ENCODE measurements at regions not wholly inside any gene's neighbourhood (a gene's known extent, or its start where the extent isn't known, plus 50 kb on each side); places are given as distances from the start of the nearest gene placed in this dataset.

- Histone ChIP-seq H3K4me1 (ENCODE audit: control insufficient read depth, insufficient read depth, low read length) (no peaks in the 10 kb centered on the region), H3K9ac (ENCODE audit: low read depth, low read length) (no peak overlapping the region), H3K4me2 (ENCODE audit: low read length) (no peak overlapping the region), H3K27me3 (ENCODE audit: control insufficient read depth, insufficient read depth, low read length) (no peaks in the 10 kb centered on the region), H3K9me3 (replicated peaks; ENCODE audit: low read length) (no peaks in the 10 kb centered on the region), H3K36me3 (ENCODE audit: insufficient read depth, low read length) (no peaks in the 10 kb centered on the region), H3K4me3 (ENCODE audit: low read length) (no peak overlapping the region)
Observed at GRCh38 chr2:208819190-208819589, 412.6 kb downstream of the PTH2R start.

DNA sequence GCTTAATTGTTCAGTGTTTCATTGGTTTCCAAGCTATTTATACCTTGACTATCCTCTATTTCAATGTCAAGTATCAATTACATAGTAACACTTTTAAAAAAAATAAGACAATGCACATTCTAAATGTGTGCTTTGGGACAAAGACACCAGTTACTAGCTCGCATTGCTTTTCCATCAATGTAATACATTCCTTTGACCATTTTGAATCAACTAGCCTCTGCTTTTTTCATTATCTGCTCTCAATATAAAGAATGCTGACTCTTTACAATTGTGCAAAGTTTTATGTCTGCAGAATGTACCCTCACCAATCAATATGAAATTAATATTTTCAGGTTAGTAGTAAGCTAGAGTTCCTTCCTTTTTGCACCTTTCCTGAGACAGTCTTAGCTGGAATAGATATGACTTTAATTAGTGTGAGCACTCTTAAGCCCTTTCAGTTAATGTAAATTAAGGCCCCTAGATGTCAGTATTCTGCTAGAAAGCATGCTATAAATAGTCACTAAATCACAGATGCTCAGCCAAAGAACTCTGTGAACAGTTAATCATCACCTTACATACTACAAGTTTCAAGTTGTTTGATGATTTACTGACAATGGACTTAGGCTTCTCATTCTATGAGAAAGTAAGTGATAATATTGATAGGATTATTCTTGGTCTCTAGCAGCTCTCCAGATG lies 413.6 kb downstream of the PTH2R start:
- no peaks in the 10 kb centered on the region for H3K27me3 ChIP-seq (ENCODE audit: control insufficient read depth, insufficient read depth, low read length)
- H3K4me2 ChIP-seq (ENCODE audit: low read length): no peak overlapping the region
- H3K36me3 ChIP-seq (ENCODE audit: insufficient read depth, low read length): no peaks in the 10 kb centered on the region
- no peak overlapping the region for H3K9ac ChIP-seq (ENCODE audit: low read depth, low read length)
- H3K9me3 ChIP-seq (replicated peaks; ENCODE audit: low read length): no peaks in the 10 kb centered on the region
- H3K4me1 ChIP-seq (ENCODE audit: control insufficient read depth, insufficient read depth, low read length): no peaks in the 10 kb centered on the region
- no peak overlapping the region for H3K4me3 ChIP-seq (ENCODE audit: low read length)

DNA sequence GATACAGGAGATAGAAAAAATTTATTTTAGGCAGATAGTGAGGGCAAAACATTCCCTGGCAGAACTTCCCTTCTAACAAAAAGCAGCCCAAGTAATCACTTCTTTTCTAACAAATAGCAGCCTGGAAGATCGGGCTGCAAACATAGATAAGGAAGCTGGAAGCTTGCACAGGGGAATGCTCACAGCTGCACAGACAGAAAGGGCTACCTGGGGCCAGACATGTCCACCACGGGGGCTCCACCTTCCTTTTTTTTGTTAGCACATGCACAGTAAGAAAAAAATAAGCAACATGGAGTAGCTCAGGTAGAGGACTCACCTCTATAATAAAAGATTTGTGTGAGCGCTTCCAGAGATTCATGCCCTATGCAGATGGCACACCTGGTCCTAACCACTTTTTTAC lies 420.5 kb downstream of the PTH2R start:
- H3K9ac ChIP-seq (ENCODE audit: low read depth, low read length): no peak overlapping the region
- H3K9me3 ChIP-seq (replicated peaks; ENCODE audit: low read length): no peaks in the 10 kb centered on the region
- no peak overlapping the region for H3K4me3 ChIP-seq (ENCODE audit: low read length)
- H3K36me3 ChIP-seq (ENCODE audit: insufficient read depth, low read length): no peaks in the 10 kb centered on the region
- H3K4me2 ChIP-seq (ENCODE audit: low read length): no peak overlapping the region
- no peaks in the 10 kb centered on the region for H3K27me3 ChIP-seq (ENCODE audit: control insufficient read depth, insufficient read depth, low read length)
- no peaks in the 10 kb centered on the region for H3K4me1 ChIP-seq (ENCODE audit: control insufficient read depth, insufficient read depth, low read length)

- Histone ChIP-seq H3K4me3 (ENCODE audit: low read length) (no peak overlapping the region), H3K9ac (ENCODE audit: low read depth, low read length) (no peak overlapping the region), H3K4me1 (ENCODE audit: control insufficient read depth, insufficient read depth, low read length) (no peaks in the 10 kb centered on the region), H3K36me3 (ENCODE audit: insufficient read depth, low read length) (no peaks in the 10 kb centered on the region), H3K4me2 (ENCODE audit: low read length) (no peak overlapping the region), H3K9me3 (replicated peaks; ENCODE audit: low read length) (no peaks in the 10 kb centered on the region), H3K27me3 (ENCODE audit: control insufficient read depth, insufficient read depth, low read length) (no peaks in the 10 kb centered on the region)
Observed at GRCh38 chr2:208827549-208828221, 421.1 kb downstream of the PTH2R start.

DNA sequence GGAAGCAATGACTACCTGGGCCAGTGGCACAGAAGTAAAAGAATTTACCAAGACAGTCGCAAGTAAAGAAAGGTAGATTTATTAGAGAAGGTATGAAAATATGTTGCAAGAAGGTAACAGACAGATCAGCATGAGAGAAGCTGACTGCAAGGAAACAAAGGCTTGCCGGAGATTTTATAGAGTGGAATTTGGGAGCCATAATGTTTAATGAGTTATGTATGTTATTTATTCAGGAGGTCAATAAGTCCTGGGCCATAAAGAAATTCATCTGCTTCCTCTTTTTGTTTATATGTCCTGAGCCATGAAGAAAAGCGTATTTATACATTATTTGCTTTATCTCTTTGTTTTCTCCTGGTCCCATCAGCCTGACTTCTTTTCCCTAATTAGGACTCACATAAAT lies 423.6 kb downstream of the PTH2R start:
- H3K36me3 ChIP-seq (ENCODE audit: insufficient read depth, low read length): no peaks in the 10 kb centered on the region
- H3K4me1 ChIP-seq (ENCODE audit: control insufficient read depth, insufficient read depth, low read length): no peaks in the 10 kb centered on the region
- no peaks in the 10 kb centered on the region for H3K27me3 ChIP-seq (ENCODE audit: control insufficient read depth, insufficient read depth, low read length)
- H3K4me2 ChIP-seq (ENCODE audit: low read length): no peak overlapping the region
- H3K9me3 ChIP-seq (replicated peaks; ENCODE audit: low read length): no peaks in the 10 kb centered on the region
- H3K4me3 ChIP-seq (ENCODE audit: low read length): no peak overlapping the region
- no peak overlapping the region for H3K9ac ChIP-seq (ENCODE audit: low read depth, low read length)

DNA sequence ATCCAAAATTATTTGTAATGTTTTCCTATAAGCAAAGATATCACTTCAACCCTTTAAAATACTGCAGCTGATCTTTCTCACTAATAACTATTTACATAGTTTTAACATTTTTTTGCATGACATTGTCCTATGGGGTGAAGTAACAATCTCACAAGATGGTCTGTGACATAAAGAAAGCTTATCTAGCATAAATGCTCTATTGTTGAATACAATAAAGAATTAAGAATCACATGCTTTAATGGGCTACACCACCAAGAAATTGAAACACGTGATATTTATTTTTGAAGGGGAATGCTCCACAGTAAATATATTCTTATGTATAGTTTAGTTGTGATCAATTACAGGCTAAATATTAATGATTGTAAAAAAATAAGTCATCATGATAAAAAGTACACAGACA lies 441.1 kb downstream of the PTH2R start:
- H3K4me3 ChIP-seq (ENCODE audit: low read length): no peak overlapping the region
- H3K4me1 ChIP-seq (ENCODE audit: control insufficient read depth, insufficient read depth, low read length): no peaks in the 10 kb centered on the region
- H3K36me3 ChIP-seq (ENCODE audit: insufficient read depth, low read length): no peaks in the 10 kb centered on the region
- H3K9ac ChIP-seq (ENCODE audit: low read depth, low read length): no peak overlapping the region
- H3K4me2 ChIP-seq (ENCODE audit: low read length): no peak overlapping the region
- H3K9me3 ChIP-seq (replicated peaks; ENCODE audit: low read length): peaks cover 3% of the 10 kb centered on the region
- no peaks in the 10 kb centered on the region for H3K27me3 ChIP-seq (ENCODE audit: control insufficient read depth, insufficient read depth, low read length)

GRCh38 chr2:208854717-208855116 lies 448.1 kb downstream of the PTH2R start:
- Histone ChIP-seq H3K9me3 (replicated peaks; ENCODE audit: low read length) (peaks cover 17% of the 10 kb centered on the region), H3K36me3 (ENCODE audit: insufficient read depth, low read length) (no peaks in the 10 kb centered on the region), H3K27me3 (ENCODE audit: control insufficient read depth, insufficient read depth, low read length) (no peaks in the 10 kb centered on the region), H3K9ac (ENCODE audit: low read depth, low read length) (no peak overlapping the region), H3K4me2 (ENCODE audit: low read length) (no peak overlapping the region), H3K4me3 (ENCODE audit: low read length) (no peak overlapping the region), H3K4me1 (ENCODE audit: control insufficient read depth, insufficient read depth, low read length) (no peaks in the 10 kb centered on the region)

DNA sequence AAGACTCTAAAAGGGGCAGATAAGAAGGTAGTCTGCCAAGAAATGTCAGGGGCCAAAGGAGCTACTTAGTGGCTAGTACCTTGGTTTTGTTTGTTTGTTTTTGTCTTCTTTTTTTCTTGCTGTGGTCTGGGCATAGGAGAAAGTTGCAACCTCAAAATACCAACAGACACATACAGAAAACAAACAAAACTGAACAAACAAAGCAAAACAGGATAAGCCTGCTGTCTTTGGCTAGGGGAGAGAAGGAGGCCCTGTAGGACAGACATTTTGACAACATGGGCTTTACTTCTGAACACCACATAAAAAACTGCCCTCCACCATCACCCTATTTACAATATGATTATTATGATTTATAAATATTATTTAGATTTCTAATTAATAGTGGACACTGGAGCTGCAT lies 460.8 kb downstream of the PTH2R start:
- H3K4me2 ChIP-seq (ENCODE audit: low read length): no peak overlapping the region
- H3K4me3 ChIP-seq (ENCODE audit: low read length): no peak overlapping the region
- no peaks in the 10 kb centered on the region for H3K9me3 ChIP-seq (replicated peaks; ENCODE audit: low read length)
- H3K4me1 ChIP-seq (ENCODE audit: control insufficient read depth, insufficient read depth, low read length): no peaks in the 10 kb centered on the region
- no peaks in the 10 kb centered on the region for H3K36me3 ChIP-seq (ENCODE audit: insufficient read depth, low read length)
- no peak overlapping the region for H3K9ac ChIP-seq (ENCODE audit: low read depth, low read length)
- no peaks in the 10 kb centered on the region for H3K27me3 ChIP-seq (ENCODE audit: control insufficient read depth, insufficient read depth, low read length)

DNA sequence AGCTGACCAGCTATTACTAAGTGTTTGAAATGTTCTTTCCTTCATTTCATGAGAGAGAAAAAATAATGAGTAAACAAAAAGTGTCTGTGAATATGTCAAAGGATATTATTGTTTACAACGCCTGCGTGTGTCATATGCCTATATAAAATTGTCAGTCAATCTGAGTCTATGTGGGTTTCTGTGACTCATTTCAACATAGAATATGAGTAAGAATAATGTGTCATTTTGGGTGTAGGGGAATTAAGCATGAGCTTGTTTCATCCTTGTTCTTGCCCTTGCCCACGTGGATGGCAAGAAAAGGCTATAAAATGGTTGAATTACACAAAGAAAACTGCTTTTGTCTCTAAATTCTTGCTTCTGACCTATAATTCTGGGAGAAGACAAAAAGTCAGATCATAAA lies 466.0 kb downstream of the PTH2R start:
- no peaks in the 10 kb centered on the region for H3K9me3 ChIP-seq (replicated peaks; ENCODE audit: low read length)
- no peaks in the 10 kb centered on the region for H3K27me3 ChIP-seq (ENCODE audit: control insufficient read depth, insufficient read depth, low read length)
- H3K9ac ChIP-seq (ENCODE audit: low read depth, low read length): no peak overlapping the region
- H3K36me3 ChIP-seq (ENCODE audit: insufficient read depth, low read length): no peaks in the 10 kb centered on the region
- no peak overlapping the region for H3K4me3 ChIP-seq (ENCODE audit: low read length)
- no peaks in the 10 kb centered on the region for H3K4me1 ChIP-seq (ENCODE audit: control insufficient read depth, insufficient read depth, low read length)
- no peak overlapping the region for H3K4me2 ChIP-seq (ENCODE audit: low read length)

- Histone ChIP-seq H3K4me3 (ENCODE audit: low read length) (no peak overlapping the region), H3K4me2 (ENCODE audit: low read length) (no peak overlapping the region), H3K27me3 (ENCODE audit: control insufficient read depth, insufficient read depth, low read length) (no peaks in the 10 kb centered on the region), H3K9me3 (replicated peaks; ENCODE audit: low read length) (no peaks in the 10 kb centered on the region), H3K4me1 (ENCODE audit: control insufficient read depth, insufficient read depth, low read length) (no peaks in the 10 kb centered on the region), H3K36me3 (ENCODE audit: insufficient read depth, low read length) (no peaks in the 10 kb centered on the region), H3K9ac (ENCODE audit: low read depth, low read length) (no peak overlapping the region)
Observed at GRCh38 chr2:208879666-208880065, 473.1 kb downstream of the PTH2R start.

GRCh38 chr2:208880171-208880570 lies 473.6 kb downstream of the PTH2R start:
- no peak overlapping the region for H3K4me2 ChIP-seq (ENCODE audit: low read length)
- no peaks in the 10 kb centered on the region for H3K9me3 ChIP-seq (replicated peaks; ENCODE audit: low read length)
- H3K4me3 ChIP-seq (ENCODE audit: low read length): no peak overlapping the region
- H3K36me3 ChIP-seq (ENCODE audit: insufficient read depth, low read length): no peaks in the 10 kb centered on the region
- no peak overlapping the region for H3K9ac ChIP-seq (ENCODE audit: low read depth, low read length)
- no peaks in the 10 kb centered on the region for H3K27me3 ChIP-seq (ENCODE audit: control insufficient read depth, insufficient read depth, low read length)
- H3K4me1 ChIP-seq (ENCODE audit: control insufficient read depth, insufficient read depth, low read length): no peaks in the 10 kb centered on the region

- H3K36me3 ChIP-seq (ENCODE audit: insufficient read depth, low read length): no peaks in the 10 kb centered on the region
- peaks cover under 1% of the 10 kb centered on the region for H3K9me3 ChIP-seq (replicated peaks; ENCODE audit: low read length)
- no peak overlapping the region for H3K9ac ChIP-seq (ENCODE audit: low read depth, low read length)
- H3K27me3 ChIP-seq (ENCODE audit: control insufficient read depth, insufficient read depth, low read length): no peaks in the 10 kb centered on the region
- H3K4me1 ChIP-seq (ENCODE audit: control insufficient read depth, insufficient read depth, low read length): no peaks in the 10 kb centered on the region
- no peak overlapping the region for H3K4me3 ChIP-seq (ENCODE audit: low read length)
- H3K4me2 ChIP-seq (ENCODE audit: low read length): no peak overlapping the region
Observed at GRCh38 chr2:208890486-208890885, 483.9 kb downstream of the PTH2R start.

All from skeletal muscle satellite cell (primary cell).